Dermis blood vessel endothelial cell (primary cell): ENCODE measurements at regions not wholly inside any gene's neighbourhood (a gene's known extent, or its start where the extent isn't known, plus 50 kb on each side); places are given as distances from the start of the nearest gene placed in this dataset.

Experiments used
- DNase-seq: peaks from one replicate; pipeline ENCODE4 v3.0.0; 2010

DNA sequence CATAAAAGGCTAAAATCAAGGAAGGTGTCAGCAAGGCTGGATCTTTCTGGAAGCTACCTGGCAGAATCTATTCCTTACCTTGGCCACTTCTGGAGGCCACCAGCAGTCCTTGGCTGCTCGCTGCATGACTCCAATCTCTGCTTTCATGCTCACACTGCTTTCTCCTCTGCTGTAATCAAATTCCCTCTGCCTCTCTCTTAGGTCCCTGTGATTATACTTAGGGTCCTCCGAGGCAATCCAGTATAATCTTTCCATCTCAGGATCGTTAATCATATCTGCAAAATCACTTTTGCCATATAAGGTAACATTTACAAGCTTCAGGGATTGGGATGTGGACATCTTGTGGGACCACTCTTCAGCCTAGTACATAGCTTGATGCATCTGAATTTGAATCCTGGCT is 110.7 kb upstream of the IVNS1ABP start:
- no peak for DNase-seq

- DNase-seq = peak; percentile 68
Observed at GRCh38 chr1:185427264-185427663, 110.2 kb upstream of the IVNS1ABP start.

DNA sequence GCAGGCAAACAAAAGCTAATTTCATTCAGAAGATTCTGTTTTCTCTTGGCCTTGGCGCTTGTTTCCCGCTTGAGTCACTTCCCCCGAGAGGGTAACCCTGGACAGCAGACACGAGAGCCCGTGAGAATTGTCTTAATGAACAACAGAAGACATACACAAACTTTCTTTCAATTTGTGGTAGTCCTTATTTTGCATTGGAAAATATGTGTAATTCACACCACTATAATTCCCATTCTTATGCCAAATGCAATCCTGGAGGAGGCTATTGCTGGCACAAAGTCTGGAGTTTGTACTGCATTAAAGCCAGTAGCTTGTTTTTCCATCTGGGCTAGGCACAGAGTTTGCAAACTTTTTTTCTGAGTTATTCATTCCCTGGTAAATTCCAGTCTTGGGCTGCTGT is 109.8 kb upstream of the IVNS1ABP start:
- peak; percentile 92 for DNase-seq

DNA sequence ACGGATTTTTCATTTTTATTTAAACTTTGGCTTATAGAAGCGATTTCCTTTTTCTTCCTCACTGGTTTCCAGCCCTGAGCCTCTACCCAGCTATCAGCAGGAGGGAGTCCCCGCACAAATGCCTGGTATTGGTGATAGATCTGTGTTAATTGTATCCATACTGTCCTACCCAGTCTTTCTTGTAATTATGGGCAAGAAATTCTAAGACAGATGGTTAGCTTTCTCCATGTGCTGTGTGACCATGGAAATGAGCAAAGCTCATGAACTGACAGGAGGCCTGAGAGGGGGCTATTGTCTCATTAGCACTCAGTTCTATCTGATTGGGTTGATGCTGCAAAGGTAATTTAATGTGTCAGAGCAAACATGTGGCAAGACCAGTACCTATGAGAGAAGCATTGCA is 108.1 kb upstream of the IVNS1ABP start:
- DNase-seq = no peak

DNA sequence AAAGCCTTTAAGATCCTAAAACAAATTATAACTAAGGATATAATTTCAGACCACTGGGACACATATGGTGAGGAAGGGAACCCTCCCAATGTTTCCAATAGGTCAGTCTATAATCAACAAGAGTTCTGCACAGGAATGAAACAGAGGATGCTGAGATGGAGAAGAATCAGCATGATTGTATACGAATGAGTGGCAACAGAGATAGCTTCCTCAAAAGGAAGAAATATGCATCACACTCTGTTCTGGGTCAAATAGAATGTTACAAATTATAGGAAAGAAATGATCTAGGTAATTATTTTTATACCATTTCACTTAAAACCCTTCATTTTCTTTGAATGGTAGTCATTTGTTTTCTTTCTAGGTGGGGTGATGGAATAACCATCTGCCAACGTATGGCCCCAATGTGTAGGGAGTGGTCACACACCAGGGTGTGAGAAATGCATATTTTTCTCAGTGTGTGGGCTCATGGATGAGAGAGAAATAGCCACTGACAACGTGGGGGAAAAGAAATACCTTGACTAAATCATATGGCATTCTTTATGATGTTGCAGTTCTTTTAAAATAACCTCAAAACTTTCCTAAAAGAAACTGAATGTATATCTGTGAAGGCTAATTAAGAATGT is 104.6 kb upstream of the IVNS1ABP start:
- DNase-seq = no peak

- no peak for DNase-seq
Observed at GRCh38 chr1:185420588-185421081, 103.6 kb upstream of the IVNS1ABP start.

DNA sequence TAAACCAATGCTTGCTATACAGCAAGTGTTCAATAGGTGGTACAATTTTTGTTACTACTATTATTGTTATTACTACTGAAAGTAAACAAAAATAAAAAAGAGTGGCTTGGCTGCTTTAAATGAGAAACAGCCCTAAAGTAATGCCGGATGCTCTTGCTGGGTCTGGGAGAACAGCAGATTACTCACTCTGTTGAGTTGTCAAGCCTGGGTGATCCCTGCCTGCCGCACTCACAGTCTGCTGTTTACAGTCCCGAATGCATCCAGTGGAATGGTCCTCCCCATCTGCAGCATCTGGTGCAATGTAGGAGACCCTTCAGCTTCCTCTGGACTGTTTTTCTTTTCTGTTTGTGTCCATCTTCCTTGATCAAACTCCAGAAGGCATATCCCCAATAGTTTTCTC is 102.7 kb upstream of the IVNS1ABP start:
- no peak for DNase-seq

GRCh38 chr1:185418472-185418871 is 101.4 kb upstream of the IVNS1ABP start:
- DNase-seq = no peak

DNA sequence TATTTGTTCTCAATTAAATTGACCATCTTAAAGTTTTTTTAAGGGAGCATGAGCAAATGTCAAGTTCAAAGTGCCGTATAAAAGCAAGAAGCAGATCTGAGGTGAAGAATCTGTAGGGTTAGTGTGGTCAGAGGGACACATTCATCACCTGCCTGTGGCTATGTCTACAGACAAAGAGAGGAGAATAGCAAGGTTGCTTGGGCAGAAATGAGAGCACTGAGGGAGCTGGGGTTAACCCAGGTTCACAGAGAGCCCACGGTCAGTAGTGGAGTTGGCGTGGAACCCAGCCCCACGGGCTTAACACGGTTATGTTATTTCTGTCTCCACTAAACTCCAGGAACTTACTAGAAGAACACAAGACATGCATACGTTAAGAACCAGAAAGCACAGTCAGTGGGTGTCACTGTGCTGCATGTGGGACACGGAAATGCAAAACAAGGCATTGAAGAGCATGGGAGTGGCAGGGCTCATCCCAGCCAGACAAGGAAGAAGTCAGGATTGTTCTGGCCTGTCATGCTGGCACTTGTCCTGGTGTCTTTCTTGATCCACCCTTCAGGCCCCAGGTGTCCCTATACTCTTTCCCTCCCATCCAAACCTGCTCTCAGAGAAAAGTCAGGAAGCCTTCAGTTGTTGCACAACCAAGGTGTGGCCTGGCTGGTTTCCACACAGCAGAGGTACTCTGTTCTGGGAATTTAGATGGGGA is 95.5 kb upstream of the IVNS1ABP start:
- no peak for DNase-seq

DNA sequence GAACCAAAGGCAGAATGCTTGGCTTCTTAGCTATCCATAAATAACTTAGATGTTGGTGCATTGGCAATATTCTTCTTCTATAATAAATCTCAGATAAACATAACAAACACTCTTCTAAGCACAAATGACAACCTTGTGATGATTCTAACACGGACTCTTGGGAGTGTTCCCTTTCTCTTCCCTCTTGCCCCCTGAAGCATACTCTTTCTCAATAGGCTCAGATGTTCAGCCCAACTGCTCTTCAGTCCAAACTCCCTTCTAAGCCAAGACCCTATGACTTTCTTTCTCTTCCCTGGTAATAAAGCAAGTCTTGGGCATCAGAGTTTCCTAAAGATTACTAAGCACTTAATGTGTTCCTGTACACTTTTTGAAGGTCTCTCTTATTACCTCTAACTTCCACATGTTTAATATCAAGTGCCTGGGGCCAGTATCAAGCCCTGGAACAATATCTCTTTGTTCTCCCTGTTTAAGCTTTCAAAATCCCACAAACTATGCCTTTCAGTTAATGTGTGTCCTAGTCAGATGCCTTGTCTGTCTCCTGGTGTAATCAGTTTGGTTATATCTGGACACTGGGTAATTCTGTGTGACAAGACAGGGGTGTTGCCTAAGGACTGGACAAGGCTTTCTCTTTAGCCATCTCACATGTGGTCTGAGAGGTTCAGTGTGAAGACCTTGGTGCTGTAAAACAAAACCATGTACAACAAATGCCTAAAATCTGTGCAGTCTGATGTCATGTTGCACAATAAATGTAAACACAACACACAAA is 92.9 kb upstream of the IVNS1ABP start:
- no peak for DNase-seq

- no peak for DNase-seq
Observed at GRCh38 chr1:185409345-185409744, 92.3 kb upstream of the IVNS1ABP start.

DNA sequence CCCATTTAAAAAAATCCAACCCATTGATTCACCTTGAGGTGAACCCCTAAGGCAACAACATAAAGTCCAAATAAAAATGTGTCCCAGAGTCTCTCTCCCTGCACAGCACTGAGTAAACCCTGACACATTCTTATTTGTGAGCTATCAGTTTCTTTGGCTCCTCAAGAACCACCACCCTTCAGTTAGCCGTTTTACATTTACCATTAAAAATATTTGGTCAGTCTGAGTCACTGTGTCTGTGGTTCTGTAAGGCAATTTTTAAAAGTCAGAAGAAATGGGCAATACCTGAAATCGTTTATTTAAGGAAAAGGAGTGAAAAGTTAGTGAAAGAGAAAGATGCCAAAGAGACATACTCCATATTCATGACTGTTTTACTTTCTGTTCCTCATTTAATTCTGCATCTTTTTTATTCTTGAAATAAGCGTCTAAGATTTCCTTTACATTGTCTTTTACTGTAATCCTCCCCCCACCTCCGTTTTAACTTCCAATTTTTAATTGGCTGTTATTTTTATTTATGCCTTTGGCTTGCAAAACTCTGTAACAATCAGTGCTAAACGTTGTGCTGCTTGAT is 91.7 kb upstream of the IVNS1ABP start:
- DNase-seq = no peak

DNA sequence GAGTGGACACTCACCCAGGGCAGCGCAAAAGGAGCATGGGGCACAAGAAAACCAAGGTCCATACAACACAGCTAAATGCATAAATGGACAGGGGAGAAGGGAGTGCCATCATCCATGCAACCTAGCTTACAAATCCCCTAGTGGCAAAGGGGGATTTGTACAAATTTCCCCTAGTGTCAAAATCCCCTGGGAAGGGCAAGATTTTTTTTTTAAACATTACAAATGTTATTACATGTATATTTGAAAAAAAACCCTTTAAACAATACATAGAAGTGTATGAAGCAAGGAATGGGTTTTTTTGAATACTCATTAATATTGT is 89.6 kb upstream of the IVNS1ABP start:
- no peak for DNase-seq

- DNase-seq = no peak
Observed at GRCh38 chr1:185406006-185406690, 89.1 kb upstream of the IVNS1ABP start.

DNA sequence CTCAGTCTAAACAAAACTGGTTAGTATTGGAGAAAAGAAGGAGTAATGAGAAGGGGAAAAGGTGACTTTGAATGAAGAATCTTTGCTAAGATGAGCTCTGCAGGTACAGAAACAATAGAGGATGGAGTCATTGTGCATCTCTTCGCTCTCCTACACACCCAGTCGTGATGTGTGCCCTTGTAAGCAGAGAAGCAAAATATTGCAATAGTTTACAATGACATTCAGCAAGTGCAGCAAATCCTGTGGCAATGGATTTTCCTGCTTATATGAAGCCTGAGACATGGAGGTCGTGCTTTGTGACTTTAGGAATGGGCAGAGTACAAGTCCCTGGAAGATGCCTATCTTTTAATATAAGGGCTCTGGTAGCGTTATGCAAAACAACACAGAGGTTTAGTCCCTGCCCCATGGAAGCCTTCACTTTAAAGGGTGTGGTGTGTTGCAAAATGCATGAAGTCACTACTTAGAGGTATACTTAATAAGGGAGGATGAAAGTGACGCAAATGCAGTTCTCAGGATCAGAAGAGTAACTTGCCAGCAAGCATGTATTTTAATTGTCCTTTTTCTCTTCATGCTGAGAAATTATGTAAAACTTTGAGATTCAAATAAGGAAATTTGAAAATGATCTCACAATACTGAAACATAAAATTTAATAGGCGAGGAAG is 88.0 kb upstream of the IVNS1ABP start:
- no peak for DNase-seq

DNA sequence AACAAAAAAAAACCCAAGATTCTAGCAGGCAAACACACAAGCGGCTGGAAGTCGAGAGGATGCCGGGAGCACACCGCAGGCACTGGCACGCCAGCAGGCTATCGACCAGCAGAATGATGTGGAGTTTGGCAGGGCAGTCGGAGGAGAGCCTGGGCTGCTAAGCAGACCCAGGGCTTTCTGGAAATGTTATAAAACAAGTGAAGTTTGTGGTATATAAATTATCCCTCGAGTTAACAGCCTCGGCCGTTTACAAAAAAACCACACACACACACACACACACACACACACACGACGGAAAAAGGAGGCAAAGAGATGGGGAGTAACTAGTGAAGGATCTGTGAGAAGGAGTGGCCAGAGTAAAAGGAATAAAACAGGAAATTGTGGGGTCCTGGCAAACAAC is 87.2 kb upstream of the IVNS1ABP start:
- DNase-seq = peak; percentile 33

DNA sequence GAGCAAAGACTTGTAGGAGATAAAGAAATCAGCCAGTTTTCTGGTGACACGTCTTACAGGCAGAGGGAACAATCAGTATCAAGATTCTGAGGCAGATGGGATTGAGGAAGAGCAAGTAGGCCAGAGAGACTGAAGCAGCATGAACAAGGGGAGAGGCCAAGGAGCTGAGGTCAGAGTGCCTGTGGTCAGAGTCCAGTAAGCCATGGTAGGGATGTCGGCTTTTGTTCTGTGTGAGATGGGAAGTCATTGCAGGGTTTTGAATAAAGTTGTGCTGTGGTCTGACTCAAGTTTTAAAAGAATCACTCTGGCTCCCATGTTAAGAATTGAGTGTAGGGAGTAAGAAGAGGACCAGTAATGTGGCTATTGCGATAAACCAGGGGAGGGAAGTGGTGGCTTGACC is 85.9 kb upstream of the IVNS1ABP start:
- no peak for DNase-seq

DNA sequence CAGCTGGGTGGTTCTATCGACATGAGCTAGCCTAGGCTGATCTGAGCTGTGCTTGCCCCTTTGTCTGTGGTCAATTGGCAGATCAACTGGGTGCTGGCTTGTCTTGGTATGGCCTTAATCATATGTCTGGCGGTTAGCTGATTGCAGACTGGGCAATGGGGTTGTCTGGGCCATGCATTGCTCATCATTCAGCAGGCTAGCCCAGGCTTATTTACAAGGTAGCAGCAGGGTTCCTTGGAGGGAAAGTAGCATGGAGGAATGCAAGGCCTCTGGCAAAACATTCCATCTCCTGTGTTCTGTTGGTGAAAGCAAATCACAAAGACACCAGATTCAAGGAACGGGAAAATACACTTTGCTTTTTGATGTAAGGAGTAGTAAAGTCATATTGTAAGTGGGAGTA is 84.0 kb upstream of the IVNS1ABP start:
- DNase-seq = no peak

GRCh38 chr1:185400052-185400451 is 83.0 kb upstream of the IVNS1ABP start:
- DNase-seq = no peak

DNA sequence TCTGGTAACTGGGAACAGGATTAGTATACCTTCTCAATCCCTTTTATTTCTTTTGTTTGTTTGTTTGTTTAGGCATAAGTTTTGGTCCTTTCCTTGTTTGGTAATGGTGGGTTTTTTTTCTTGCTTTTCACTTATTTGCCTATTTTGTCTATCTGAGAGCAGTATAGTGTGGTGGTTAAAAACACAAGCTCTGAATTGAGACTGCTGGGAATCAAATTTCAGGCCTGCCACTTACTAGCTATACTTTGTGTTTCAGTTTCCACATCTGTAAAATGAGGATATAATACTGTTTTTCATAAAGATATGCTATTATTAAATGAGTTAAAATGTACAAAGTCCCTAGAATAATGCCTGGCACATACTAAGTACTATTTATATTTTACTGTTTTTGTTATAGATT is 81.6 kb upstream of the IVNS1ABP start:
- no peak for DNase-seq

- no peak for DNase-seq
Observed at GRCh38 chr1:185398022-185398421, 81.0 kb upstream of the IVNS1ABP start.

- DNase-seq = no peak
Observed at GRCh38 chr1:185397183-185397582, 80.1 kb upstream of the IVNS1ABP start.
